MM.1S (cell line): ENCODE measurements at regions not wholly inside any gene's neighbourhood (a gene's known extent, or its start where the extent isn't known, plus 50 kb on each side); places are given as distances from the start of the nearest gene placed in this dataset.

Source experiments
- DNase-seq: peaks from one replicate; pipeline ENCODE4 v3.0.0-alpha.2; 2015
- H2AFZ ChIP-seq: fragments of 300-600 bp; sonication (generic); 2 replicates; pipeline ENCODE4 v1.6.0; 2016; ENCODE audit warnings: antibody characterized with exemption, low read length
- H3F3A ChIP-seq: fragments of 300-600 bp; sonication (generic); 2 replicates; pipeline ENCODE4 v1.6.1; 2016; ENCODE audit warnings: mild to moderate bottlenecking, antibody characterized with exemption, low read length, moderate library complexity, mixed read lengths; ENCODE audit not compliant: insufficient read depth
- H3K27ac ChIP-seq: fragments of 300-600 bp; sonication (generic); 2 replicates; pipeline ENCODE4 v1.5.1; 2016; ENCODE audit warnings: mild to moderate bottlenecking, low read length
- H3K27me3 ChIP-seq: fragments of 300-600 bp; sonication (generic); replicated peaks from 2 replicates; pipeline ENCODE4 v1.6.0; 2016; ENCODE audit warnings: low read length; ENCODE audit not compliant: insufficient read depth
- H3K36me3 ChIP-seq: fragments of 300-600 bp; sonication (generic); replicated peaks from 2 replicates; pipeline ENCODE4 v1.6.1; 2016; ENCODE audit warnings: mild to moderate bottlenecking, low read length, mixed read lengths; ENCODE audit not compliant: insufficient read depth
- H3K4me1 ChIP-seq: fragments of 300-600 bp; sonication (generic); 2 replicates; pipeline ENCODE4 v1.6.1; 2016; ENCODE audit warnings: low read length, mixed read lengths
- H3K4me2 ChIP-seq: fragments of 300-600 bp; sonication (generic); 2 replicates; pipeline ENCODE4 v1.6.0; 2016; ENCODE audit warnings: low read depth, low read length
- H3K4me3 ChIP-seq: fragments of 300-600 bp; sonication (generic); 2 replicates; pipeline ENCODE4 v1.5.1; 2016; ENCODE audit warnings: low read length, mixed read lengths
- H3K79me2 ChIP-seq: fragments of 300-600 bp; sonication (generic); 2 replicates; pipeline ENCODE4 v1.6.1; 2016; ENCODE audit warnings: mixed run types, low read length, mixed read lengths
- H3K9ac ChIP-seq: fragments of 300-600 bp; sonication (generic); 2 replicates; pipeline ENCODE4 v1.6.1; 2016; ENCODE audit warnings: low read length, mixed read lengths
- H3K9me2 ChIP-seq: fragments of 300-600 bp; sonication (generic); replicated peaks from 2 replicates; pipeline ENCODE4 v1.6.1; 2016; ENCODE audit warnings: mild to moderate bottlenecking, low read length, mixed read lengths; ENCODE audit not compliant: insufficient read depth
- H3K9me3 ChIP-seq: fragments of 300-600 bp; sonication (generic); replicated peaks from 2 replicates; pipeline ENCODE4 v1.6.1; 2016; ENCODE audit warnings: mild to moderate bottlenecking, low read length, mixed read lengths; ENCODE audit not compliant: insufficient read depth
- H4K20me1 ChIP-seq: fragments of 300-600 bp; sonication (generic); 2 replicates; pipeline ENCODE4 v1.6.1; 2016; ENCODE audit warnings: mild to moderate bottlenecking, low read length, moderate library complexity, mixed read lengths; ENCODE audit not compliant: insufficient read depth
- EZH2 ChIP-seq: fragments of 300-600 bp; sonication (generic); optimal IDR thresholded peaks from 2 replicates; pipeline ENCODE3; 2017; ENCODE audit warnings: low read depth, mild to moderate bottlenecking, antibody characterized with exemption, low read length, mixed read lengths
- EZH2phosphoT487 ChIP-seq: fragments of 300-600 bp; sonication (generic); IDR thresholded peaks from 2 replicates; pipeline ENCODE4 v1.6.1; 2018; ENCODE audit warnings: antibody characterized with exemption, low read length
- TF ChIP-seq, protein P1 (sequence below): fragments of 300-600 bp; sonication (generic); IDR thresholded peaks from 2 replicates; pipeline ENCODE4 v1.5.1; 2016; ENCODE audit warnings: antibody characterized with exemption, low read length, mixed read lengths

GRCh38 chr4:167541286-167541685 lies 307.0 kb upstream of the SPOCK3 start:
- Histone ChIP-seq H3K27me3 (no peaks in the 10 kb centered on the region), H3K9ac (no peak overlapping the region), H3K79me2 (no peaks in the 10 kb centered on the region), H3K4me2 (no peak overlapping the region), H2AFZ (no peak overlapping the region), H3K36me3 (no peaks in the 10 kb centered on the region), H3K9me3 (no peaks in the 10 kb centered on the region), H3K4me1 (no peaks in the 10 kb centered on the region), H4K20me1 (no peaks in the 10 kb centered on the region), H3K9me2 (no peaks in the 10 kb centered on the region), H3K4me3 (no peak overlapping the region), H3F3A (no peaks in the 10 kb centered on the region), H3K27ac (no peak overlapping the region)
- no peak for DNase-seq
- no peak for TF ChIP-seq EZH2phosphoT487
- TF ChIP-seq, protein P1, sequence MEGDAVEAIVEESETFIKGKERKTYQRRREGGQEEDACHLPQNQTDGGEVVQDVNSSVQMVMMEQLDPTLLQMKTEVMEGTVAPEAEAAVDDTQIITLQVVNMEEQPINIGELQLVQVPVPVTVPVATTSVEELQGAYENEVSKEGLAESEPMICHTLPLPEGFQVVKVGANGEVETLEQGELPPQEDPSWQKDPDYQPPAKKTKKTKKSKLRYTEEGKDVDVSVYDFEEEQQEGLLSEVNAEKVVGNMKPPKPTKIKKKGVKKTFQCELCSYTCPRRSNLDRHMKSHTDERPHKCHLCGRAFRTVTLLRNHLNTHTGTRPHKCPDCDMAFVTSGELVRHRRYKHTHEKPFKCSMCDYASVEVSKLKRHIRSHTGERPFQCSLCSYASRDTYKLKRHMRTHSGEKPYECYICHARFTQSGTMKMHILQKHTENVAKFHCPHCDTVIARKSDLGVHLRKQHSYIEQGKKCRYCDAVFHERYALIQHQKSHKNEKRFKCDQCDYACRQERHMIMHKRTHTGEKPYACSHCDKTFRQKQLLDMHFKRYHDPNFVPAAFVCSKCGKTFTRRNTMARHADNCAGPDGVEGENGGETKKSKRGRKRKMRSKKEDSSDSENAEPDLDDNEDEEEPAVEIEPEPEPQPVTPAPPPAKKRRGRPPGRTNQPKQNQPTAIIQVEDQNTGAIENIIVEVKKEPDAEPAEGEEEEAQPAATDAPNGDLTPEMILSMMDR = no peak

DNA sequence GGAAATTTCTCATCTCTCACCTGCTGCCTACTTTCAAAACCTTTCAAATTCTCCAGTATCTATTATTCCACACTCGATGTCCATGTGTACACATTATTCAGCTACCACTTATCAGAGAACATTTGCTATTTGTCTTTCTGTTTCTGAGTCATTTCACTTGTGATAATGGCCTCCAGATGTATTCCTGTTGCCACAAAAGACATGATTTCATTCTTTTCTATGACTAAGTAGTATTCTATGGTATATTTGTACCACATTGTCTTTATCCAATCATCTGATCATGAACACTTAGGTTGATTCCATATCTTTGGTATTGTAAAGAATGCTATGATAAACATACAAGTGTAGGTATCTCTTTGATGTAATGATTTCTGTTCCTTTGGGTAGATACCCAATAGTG lies 310.1 kb upstream of the SPOCK3 start:
- H3K4me2 ChIP-seq = no peak overlapping the region

GRCh38 chr4:167550021-167550420 lies 315.7 kb upstream of the SPOCK3 start:
- Histone ChIP-seq H3K4me1 (no peaks in the 10 kb centered on the region), H3K4me2 (no peak overlapping the region)

More for the DNA sequence above, 310.1 kb upstream of the SPOCK3 start:
- Histone ChIP-seq H3K79me2 (no peaks in the 10 kb centered on the region), H3K4me1 (no peaks in the 10 kb centered on the region), H4K20me1 (no peaks in the 10 kb centered on the region), H3K9me2 (no peaks in the 10 kb centered on the region), H3K36me3 (no peaks in the 10 kb centered on the region), H3K9me3 (no peaks in the 10 kb centered on the region), H3K4me3 (no peak overlapping the region), H3F3A (no peaks in the 10 kb centered on the region), H3K27ac (no peak overlapping the region), H2AFZ (no peak overlapping the region), H3K9ac (no peak overlapping the region), H3K27me3 (no peaks in the 10 kb centered on the region)
- TF ChIP-seq EZH2 (no peak), EZH2phosphoT487 (no peak)
- TF ChIP-seq, protein P1 = no peak
- DNase-seq = no peak

More at GRCh38 chr4:167550021-167550420, 315.7 kb upstream of the SPOCK3 start:
- Histone ChIP-seq H3K79me2 (no peaks in the 10 kb centered on the region), H3K36me3 (no peaks in the 10 kb centered on the region), H3K27ac (no peak overlapping the region), H3K9me2 (no peaks in the 10 kb centered on the region), H3F3A (no peaks in the 10 kb centered on the region), H4K20me1 (no peaks in the 10 kb centered on the region), H3K4me3 (no peak overlapping the region), H3K9me3 (no peaks in the 10 kb centered on the region), H3K9ac (no peak overlapping the region), H2AFZ (no peak overlapping the region), H3K27me3 (no peaks in the 10 kb centered on the region)
- DNase-seq = no peak
- TF ChIP-seq EZH2 (no peak), EZH2phosphoT487 (no peak)
- TF ChIP-seq, protein P1 = no peak
